Liver (tissue), 3 donors: ENCODE measurements at regions not wholly inside any gene's neighbourhood (a gene's known extent, or its start where the extent isn't known, plus 50 kb on each side); places are given as distances from the start of the nearest gene placed in this dataset.
"Not testable (repeated sequence)": the region's sequence is repeated elsewhere in the genome, so short reads cannot be mapped to it uniquely, and the experiment has no call there.

Experiments
- EGR1 ChIP-seq, 2 donors: IDR thresholded peaks; 2 replicates each; pipeline ENCODE4 v1.6.1; 2016 to 2018; ENCODE audit warnings: antibody characterized with exemption in 2 of 2, low read depth in 2 of 2
- FOXA1 ChIP-seq: IDR thresholded peaks from 2 replicates; pipeline ENCODE4 v1.6.1; 2016; ENCODE audit warnings: antibody characterized with exemption
- GABPA ChIP-seq, 2 donors: IDR thresholded peaks in 1 of 2; conservative IDR thresholded peaks in 1 of 2; 2 replicates each; pipeline ENCODE4 v1.6.1; 2016; ENCODE audit warnings: antibody characterized with exemption in 2 of 2, mild to moderate bottlenecking in 1 of 2, moderate library complexity in 1 of 2
- HNF4A ChIP-seq, 2 donors: conservative IDR thresholded peaks; 2 replicates each; pipeline ENCODE4 v1.6.1; 2016; ENCODE audit warnings: antibody characterized with exemption in 2 of 2, mild to moderate bottlenecking in 2 of 2
- JUND ChIP-seq, 2 donors: IDR thresholded peaks; 2 replicates each; pipeline ENCODE4 v1.6.1; 2016; ENCODE audit warnings: antibody characterized with exemption in 2 of 2
- NR2F2 ChIP-seq: IDR thresholded peaks from 2 replicates; pipeline ENCODE4 v1.6.1; 2016; ENCODE audit warnings: antibody characterized with exemption
- RAD21 ChIP-seq, 2 donors: IDR thresholded peaks; 2 replicates each; pipeline ENCODE4 v1.6.1; 2016; ENCODE audit warnings: antibody characterized with exemption in 2 of 2, mild to moderate bottlenecking in 2 of 2
- SP1 ChIP-seq: IDR thresholded peaks from 2 replicates; pipeline ENCODE4 v1.6.1; 2018; ENCODE audit warnings: antibody characterized with exemption, mild to moderate bottlenecking
- TAF1 ChIP-seq: conservative IDR thresholded peaks from 2 replicates; pipeline ENCODE4 v1.6.1; 2016; ENCODE audit warnings: antibody characterized with exemption, mild to moderate bottlenecking
- YY1 ChIP-seq: IDR thresholded peaks from 2 replicates; pipeline ENCODE4 v1.6.1; 2016; ENCODE audit warnings: antibody characterized with exemption, mild to moderate bottlenecking
- TF ChIP-seq, protein P1 (sequence below): fragments of 150-350 bp; IDR thresholded peaks from 2 replicates; pipeline ENCODE4 v1.5.1; 2017; ENCODE audit warnings: improper control_type of control experiment, low read depth, low read length; ENCODE audit not compliant: missing input control
- TF ChIP-seq, protein P2 (sequence below): IDR thresholded peaks from 2 replicates; pipeline ENCODE4 v1.6.1; 2016; ENCODE audit warnings: antibody characterized with exemption, mild to moderate bottlenecking
- TF ChIP-seq, protein P3 (sequence below): IDR thresholded peaks from 2 replicates; pipeline ENCODE4 v1.6.1; 2016; ENCODE audit warnings: antibody characterized with exemption
- TF ChIP-seq, protein P4 (sequence below): IDR thresholded peaks from 2 replicates; pipeline ENCODE4 v1.6.1; 2016; ENCODE audit warnings: antibody characterized with exemption
- donor health status: healthy.
- donor health status: healthy.

DNA sequence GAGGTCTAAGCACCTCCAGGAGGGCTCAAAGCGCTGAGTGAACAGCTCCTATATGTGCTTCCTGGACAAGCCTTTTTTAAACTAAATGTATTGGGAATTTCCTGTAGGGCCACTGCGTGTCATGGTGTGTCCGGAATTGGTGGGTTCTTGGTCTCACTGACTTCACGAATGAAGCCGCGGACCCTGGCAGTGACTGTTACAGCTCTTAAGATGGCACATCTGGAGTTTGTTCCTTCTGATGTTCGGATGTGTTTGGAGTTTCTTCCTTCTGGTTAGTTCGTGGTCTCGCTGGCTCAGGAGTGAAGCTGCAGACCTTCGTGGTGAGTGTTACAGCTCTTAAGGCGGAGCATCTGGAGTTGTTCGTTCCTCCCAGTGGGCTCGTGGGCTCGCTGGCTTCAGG is 51.2 kb upstream of the CXorf51A start:
- TF ChIP-seq, protein P1, sequence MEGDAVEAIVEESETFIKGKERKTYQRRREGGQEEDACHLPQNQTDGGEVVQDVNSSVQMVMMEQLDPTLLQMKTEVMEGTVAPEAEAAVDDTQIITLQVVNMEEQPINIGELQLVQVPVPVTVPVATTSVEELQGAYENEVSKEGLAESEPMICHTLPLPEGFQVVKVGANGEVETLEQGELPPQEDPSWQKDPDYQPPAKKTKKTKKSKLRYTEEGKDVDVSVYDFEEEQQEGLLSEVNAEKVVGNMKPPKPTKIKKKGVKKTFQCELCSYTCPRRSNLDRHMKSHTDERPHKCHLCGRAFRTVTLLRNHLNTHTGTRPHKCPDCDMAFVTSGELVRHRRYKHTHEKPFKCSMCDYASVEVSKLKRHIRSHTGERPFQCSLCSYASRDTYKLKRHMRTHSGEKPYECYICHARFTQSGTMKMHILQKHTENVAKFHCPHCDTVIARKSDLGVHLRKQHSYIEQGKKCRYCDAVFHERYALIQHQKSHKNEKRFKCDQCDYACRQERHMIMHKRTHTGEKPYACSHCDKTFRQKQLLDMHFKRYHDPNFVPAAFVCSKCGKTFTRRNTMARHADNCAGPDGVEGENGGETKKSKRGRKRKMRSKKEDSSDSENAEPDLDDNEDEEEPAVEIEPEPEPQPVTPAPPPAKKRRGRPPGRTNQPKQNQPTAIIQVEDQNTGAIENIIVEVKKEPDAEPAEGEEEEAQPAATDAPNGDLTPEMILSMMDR: not testable (repeated sequence)
- TF ChIP-seq TAF1; SP1; GABPA (IDR thresholded peaks at IDR 0.05 in 1 of 2, conservative IDR thresholded peaks at IDR 0.05 in 1 of 2); RAD21 (IDR thresholded peaks at IDR 0.05); YY1; EGR1 (IDR thresholded peaks at IDR 0.05; ENCODE audit: low read depth in 2 of 2); FOXA1; HNF4A (conservative IDR thresholded peaks at IDR 0.05); JUND (IDR thresholded peaks at IDR 0.05); NR2F2: not testable (repeated sequence)
- TF ChIP-seq, protein P2, sequence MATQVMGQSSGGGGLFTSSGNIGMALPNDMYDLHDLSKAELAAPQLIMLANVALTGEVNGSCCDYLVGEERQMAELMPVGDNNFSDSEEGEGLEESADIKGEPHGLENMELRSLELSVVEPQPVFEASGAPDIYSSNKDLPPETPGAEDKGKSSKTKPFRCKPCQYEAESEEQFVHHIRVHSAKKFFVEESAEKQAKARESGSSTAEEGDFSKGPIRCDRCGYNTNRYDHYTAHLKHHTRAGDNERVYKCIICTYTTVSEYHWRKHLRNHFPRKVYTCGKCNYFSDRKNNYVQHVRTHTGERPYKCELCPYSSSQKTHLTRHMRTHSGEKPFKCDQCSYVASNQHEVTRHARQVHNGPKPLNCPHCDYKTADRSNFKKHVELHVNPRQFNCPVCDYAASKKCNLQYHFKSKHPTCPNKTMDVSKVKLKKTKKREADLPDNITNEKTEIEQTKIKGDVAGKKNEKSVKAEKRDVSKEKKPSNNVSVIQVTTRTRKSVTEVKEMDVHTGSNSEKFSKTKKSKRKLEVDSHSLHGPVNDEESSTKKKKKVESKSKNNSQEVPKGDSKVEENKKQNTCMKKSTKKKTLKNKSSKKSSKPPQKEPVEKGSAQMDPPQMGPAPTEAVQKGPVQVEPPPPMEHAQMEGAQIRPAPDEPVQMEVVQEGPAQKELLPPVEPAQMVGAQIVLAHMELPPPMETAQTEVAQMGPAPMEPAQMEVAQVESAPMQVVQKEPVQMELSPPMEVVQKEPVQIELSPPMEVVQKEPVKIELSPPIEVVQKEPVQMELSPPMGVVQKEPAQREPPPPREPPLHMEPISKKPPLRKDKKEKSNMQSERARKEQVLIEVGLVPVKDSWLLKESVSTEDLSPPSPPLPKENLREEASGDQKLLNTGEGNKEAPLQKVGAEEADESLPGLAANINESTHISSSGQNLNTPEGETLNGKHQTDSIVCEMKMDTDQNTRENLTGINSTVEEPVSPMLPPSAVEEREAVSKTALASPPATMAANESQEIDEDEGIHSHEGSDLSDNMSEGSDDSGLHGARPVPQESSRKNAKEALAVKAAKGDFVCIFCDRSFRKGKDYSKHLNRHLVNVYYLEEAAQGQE: not testable (repeated sequence)
- TF ChIP-seq, protein P3, sequence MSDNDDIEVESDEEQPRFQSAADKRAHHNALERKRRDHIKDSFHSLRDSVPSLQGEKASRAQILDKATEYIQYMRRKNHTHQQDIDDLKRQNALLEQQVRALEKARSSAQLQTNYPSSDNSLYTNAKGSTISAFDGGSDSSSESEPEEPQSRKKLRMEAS: not testable (repeated sequence)
- TF ChIP-seq, protein P4, sequence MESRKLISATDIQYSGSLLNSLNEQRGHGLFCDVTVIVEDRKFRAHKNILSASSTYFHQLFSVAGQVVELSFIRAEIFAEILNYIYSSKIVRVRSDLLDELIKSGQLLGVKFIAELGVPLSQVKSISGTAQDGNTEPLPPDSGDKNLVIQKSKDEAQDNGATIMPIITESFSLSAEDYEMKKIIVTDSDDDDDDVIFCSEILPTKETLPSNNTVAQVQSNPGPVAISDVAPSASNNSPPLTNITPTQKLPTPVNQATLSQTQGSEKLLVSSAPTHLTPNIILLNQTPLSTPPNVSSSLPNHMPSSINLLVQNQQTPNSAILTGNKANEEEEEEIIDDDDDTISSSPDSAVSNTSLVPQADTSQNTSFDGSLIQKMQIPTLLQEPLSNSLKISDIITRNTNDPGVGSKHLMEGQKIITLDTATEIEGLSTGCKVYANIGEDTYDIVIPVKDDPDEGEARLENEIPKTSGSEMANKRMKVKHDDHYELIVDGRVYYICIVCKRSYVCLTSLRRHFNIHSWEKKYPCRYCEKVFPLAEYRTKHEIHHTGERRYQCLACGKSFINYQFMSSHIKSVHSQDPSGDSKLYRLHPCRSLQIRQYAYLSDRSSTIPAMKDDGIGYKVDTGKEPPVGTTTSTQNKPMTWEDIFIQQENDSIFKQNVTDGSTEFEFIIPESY: not testable (repeated sequence)
